Retinal pigment epithelial cell (primary cell): ENCODE measurements at regions not wholly inside any gene's neighbourhood (a gene's known extent, or its start where the extent isn't known, plus 50 kb on each side); places are given as distances from the start of the nearest gene placed in this dataset.
A peak's percentile ranks its signal among the peaks of the same experiment; 100 is the strongest.

ENCODE experiments used
- DNase-seq: peaks from one replicate; pipeline ENCODE4 v3.0.0-alpha.2; 2010; ENCODE audit warnings: low read depth
- H3K4me3 ChIP-seq: 2 replicates; pipeline ENCODE4 v1.5.1; 2011; ENCODE audit warnings: mild to moderate bottlenecking, low read length, control low read depth, moderate library complexity
- CTCF ChIP-seq: conservative IDR thresholded peaks from 2 replicates; pipeline ENCODE4 v1.5.1; 2011; ENCODE audit warnings: low read depth, low read length, control low read depth, inconsistent platforms

GRCh38 chr5:145117285-145117684, 717.9 kb downstream of the PRELID2 start:
- no peak for DNase-seq
- no peak for TF ChIP-seq CTCF
- no peak overlapping the region for H3K4me3 ChIP-seq

DNA sequence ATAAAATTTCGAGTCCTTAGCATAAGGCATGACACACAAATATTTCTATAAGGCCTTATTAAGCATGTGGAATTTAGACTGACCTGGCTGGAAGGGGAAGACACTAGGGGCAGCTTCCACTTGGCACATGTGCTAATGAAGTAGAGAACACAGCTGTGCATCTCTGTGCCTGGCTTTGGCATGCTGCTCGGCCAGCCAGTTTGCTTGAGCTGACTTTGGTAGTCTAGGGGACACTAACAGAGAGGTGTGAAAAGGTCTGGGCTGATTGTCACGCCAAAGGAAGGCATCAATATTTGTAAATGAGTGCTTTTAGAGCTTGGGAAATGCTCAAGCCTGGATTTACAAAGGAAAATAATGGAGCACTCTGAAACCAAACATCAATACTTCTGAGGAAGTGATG, 723.7 kb downstream of the PRELID2 start:
- TF ChIP-seq CTCF = no peak
- DNase-seq = no peak
- H3K4me3 ChIP-seq = no peak overlapping the region

DNA sequence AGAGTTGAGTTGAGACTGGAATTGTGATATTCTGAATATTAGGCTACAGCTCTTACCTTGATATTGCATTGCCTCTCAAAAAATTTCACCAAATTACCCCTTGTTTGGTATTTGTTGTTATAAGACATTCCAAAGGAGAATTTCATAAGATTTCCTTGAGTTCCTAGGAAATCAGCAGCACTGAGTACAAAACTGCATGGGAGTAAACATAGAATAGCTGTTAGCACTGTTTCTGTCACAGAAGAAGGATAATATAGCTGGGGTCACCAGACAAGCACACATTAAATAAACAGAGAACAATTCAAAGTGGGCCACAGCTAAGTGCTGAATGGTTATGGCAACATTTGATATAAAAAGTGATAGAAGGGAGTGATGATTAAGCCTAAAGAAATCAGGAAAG, 724.3 kb downstream of the PRELID2 start:
- DNase-seq = no peak
- no peak overlapping the region for H3K4me3 ChIP-seq
- TF ChIP-seq CTCF = no peak

DNA sequence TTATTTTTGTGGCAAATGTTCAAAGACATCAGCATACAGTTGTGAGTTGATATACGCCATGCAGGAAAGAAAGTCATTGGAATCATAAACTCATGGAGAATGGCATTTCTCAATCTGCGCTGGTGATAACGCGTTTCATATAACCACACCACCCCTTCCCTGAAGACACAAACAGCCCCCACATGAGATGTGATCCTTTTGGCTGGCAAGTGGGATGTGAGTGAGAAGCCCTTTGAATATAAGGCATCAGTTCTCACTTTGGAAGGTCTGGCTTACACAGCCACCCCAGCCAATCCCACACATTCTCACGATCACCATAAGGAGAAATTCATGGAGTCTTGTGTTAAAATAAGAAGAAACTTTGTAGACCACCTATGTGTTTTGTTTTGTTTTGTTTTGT, 725.0 kb downstream of the PRELID2 start:
- no peak overlapping the region for H3K4me3 ChIP-seq
- DNase-seq = no peak
- no peak for TF ChIP-seq CTCF

- no peak for DNase-seq
- no peak overlapping the region for H3K4me3 ChIP-seq
- TF ChIP-seq CTCF = no peak
Measured at GRCh38 chr5:145105384-145105783, 729.8 kb downstream of the PRELID2 start.

- no peak for DNase-seq
- no peak for TF ChIP-seq CTCF
- H3K4me3 ChIP-seq = no peak overlapping the region
Measured at GRCh38 chr5:145104106-145104505, 731.0 kb downstream of the PRELID2 start.

- no peak overlapping the region for H3K4me3 ChIP-seq
- no peak for DNase-seq
- TF ChIP-seq CTCF = peak; percentile 53
Measured at GRCh38 chr5:145101246-145101645, 733.9 kb downstream of the PRELID2 start.
